Central memory CD8-positive, alpha-beta T cell (primary cell): ENCODE measurements at regions not wholly inside any gene's neighbourhood (a gene's known extent, or its start where the extent isn't known, plus 50 kb on each side); places are given as distances from the start of the nearest gene placed in this dataset.

Source experiments
- ATAC-seq: fragments of 150-1000 bp; cut with Tn5 transposase; replicated peaks from 2 replicates; pipeline ENCODE4 v1.10.0; 2022; ENCODE audit warnings: mild to moderate bottlenecking, moderate FRiP score, moderate number of reproducible peaks; ENCODE audit not compliant: poor library complexity, severe bottlenecking; ENCODE audit errors: extremely low read depth
- DNase-seq, 2 donors: peaks; one replicate each; pipeline ENCODE4 v3.0.0; 2021; ENCODE audit warnings: low spot score in 2 of 2
- H3K27ac Mint-ChIP-seq: one replicate; pipeline ENCODE4 v1.8.0; 2022; ENCODE audit warnings: low read depth, mild to moderate bottlenecking, moderate library complexity, mixed read lengths
- H3K27me3 Mint-ChIP-seq: one replicate; pipeline ENCODE4 v1.8.0; 2022; ENCODE audit warnings: mixed read lengths
- H3K36me3 Mint-ChIP-seq: one replicate; pipeline ENCODE4 v1.8.0; 2022; ENCODE audit warnings: mild to moderate bottlenecking, moderate library complexity, mixed read lengths; ENCODE audit not compliant: insufficient read depth
- H3K4me1 Mint-ChIP-seq: one replicate; pipeline ENCODE4 v1.8.0; 2022; ENCODE audit warnings: mixed read lengths
- H3K4me3 Mint-ChIP-seq: one replicate; pipeline ENCODE4 v1.8.0; 2022; ENCODE audit warnings: mild to moderate bottlenecking, moderate library complexity, mixed read lengths
- H3K9me3 Mint-ChIP-seq: one replicate; pipeline ENCODE4 v1.8.0; 2022; ENCODE audit warnings: mixed read lengths

DNA sequence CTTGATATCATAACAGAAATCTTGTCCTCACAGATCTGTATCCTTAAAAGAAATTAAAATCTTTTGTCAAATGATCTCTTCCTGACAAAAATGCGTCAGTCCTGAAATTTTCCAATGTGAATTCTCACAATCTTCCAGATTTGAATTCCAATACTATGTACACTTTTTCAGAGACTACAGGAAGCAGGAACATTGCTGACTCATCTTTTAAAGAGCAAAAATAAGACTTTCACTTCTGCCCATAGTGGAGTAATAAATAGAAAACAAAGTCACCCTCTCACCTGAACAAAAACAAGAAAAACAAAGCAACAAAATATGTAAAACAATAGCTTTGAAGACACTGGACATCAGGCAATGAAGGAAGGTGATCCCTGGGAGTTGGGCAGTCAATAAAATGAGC lies 167.0 kb upstream of the IPO5 start:
- Mint-ChIP-seq H3K9me3 (peaks cover under 1% of the 10 kb centered on the region), H3K4me3 (no peak overlapping the region), H3K27me3 (peaks cover 12% of the 10 kb centered on the region), H3K27ac (no peak overlapping the region), H3K36me3 (peaks cover 2% of the 10 kb centered on the region), H3K4me1 (no peaks in the 10 kb centered on the region)
- ATAC-seq (no peak), DNase-seq (no peak)

- Mint-ChIP-seq H3K27ac (no peak overlapping the region), H3K4me1 (no peaks in the 10 kb centered on the region), H3K9me3 (peaks cover 23% of the 10 kb centered on the region), H3K4me3 (no peak overlapping the region), H3K36me3 (no peaks in the 10 kb centered on the region), H3K27me3 (no peaks in the 10 kb centered on the region)
- ATAC-seq (no peak), DNase-seq (no peak)
Measured at GRCh38 chr13:97797553-97797952, 155.9 kb upstream of the IPO5 start.

GRCh38 chr13:97798171-97798821 lies 155.2 kb upstream of the IPO5 start:
- peaks cover 4% of the 10 kb centered on the region for H3K27me3 Mint-ChIP-seq
- H3K4me3 Mint-ChIP-seq = no peak overlapping the region
- no peak overlapping the region for H3K27ac Mint-ChIP-seq
- H3K36me3 Mint-ChIP-seq = no peaks in the 10 kb centered on the region
- peaks cover 19% of the 10 kb centered on the region for H3K9me3 Mint-ChIP-seq
- ATAC-seq = no peak
- DNase-seq = no peak
- H3K4me1 Mint-ChIP-seq = no peaks in the 10 kb centered on the region

DNA sequence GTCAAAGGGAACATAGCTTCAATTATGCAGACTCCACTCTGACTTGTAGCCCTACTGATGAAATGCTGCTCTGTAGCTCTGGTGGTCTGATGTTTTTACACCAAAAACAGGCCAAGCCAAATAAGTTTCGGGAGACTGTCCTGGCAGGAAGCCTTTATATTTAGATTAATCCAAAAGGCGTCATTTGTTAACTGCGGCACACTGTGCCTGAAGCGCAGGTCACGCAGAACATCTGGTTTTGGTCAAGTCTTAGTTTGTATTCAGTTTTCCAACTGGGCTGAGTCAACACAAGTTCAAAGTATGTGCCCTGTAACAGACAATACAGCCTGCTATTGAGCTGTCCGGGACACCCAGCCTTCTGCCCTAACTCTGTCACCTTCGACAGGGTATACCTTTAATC lies 154.6 kb upstream of the IPO5 start:
- H3K4me1 Mint-ChIP-seq = no peaks in the 10 kb centered on the region
- no peak overlapping the region for H3K4me3 Mint-ChIP-seq
- DNase-seq (no peak), ATAC-seq (no peak)
- peaks cover 17% of the 10 kb centered on the region for H3K9me3 Mint-ChIP-seq
- H3K36me3 Mint-ChIP-seq = no peaks in the 10 kb centered on the region
- no peak overlapping the region for H3K27ac Mint-ChIP-seq
- H3K27me3 Mint-ChIP-seq = peaks cover 9% of the 10 kb centered on the region

- Mint-ChIP-seq H3K4me3 (no peak overlapping the region), H3K27me3 (peaks cover 37% of the 10 kb centered on the region), H3K4me1 (no peaks in the 10 kb centered on the region), H3K27ac (no peak overlapping the region), H3K9me3 (no peaks in the 10 kb centered on the region), H3K36me3 (no peaks in the 10 kb centered on the region)
- DNase-seq (no peak), ATAC-seq (no peak)
Measured at GRCh38 chr13:97802213-97802612, 151.3 kb upstream of the IPO5 start.

- H3K4me3 Mint-ChIP-seq = no peak overlapping the region
- DNase-seq (no peak), ATAC-seq (no peak)
- no peaks in the 10 kb centered on the region for H3K36me3 Mint-ChIP-seq
- H3K27ac Mint-ChIP-seq = no peak overlapping the region
- no peaks in the 10 kb centered on the region for H3K4me1 Mint-ChIP-seq
- H3K27me3 Mint-ChIP-seq = peaks cover 50% of the 10 kb centered on the region
- no peaks in the 10 kb centered on the region for H3K9me3 Mint-ChIP-seq
Measured at GRCh38 chr13:97809576-97809975, 143.9 kb upstream of the IPO5 start.

DNA sequence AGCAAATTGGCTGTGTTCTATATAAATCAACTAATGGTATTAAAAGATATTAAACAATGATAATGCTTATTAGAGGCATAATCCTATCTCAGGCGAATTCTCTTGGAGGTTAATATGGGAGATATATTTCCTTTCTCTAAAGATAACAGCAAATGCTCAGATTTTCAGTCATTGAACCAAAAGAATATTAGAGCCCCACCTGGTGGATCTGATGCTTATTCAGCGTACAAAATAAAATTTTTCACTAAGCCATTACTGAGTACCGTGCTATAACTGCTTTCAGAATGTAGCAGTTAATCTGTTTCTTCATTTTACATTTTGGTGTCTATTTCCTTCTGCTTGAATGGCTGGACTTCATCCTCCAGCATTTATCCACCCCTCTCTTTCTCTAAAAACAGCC lies 143.3 kb upstream of the IPO5 start:
- Mint-ChIP-seq H3K4me1 (no peaks in the 10 kb centered on the region), H3K36me3 (no peaks in the 10 kb centered on the region), H3K27ac (no peak overlapping the region), H3K4me3 (no peak overlapping the region), H3K27me3 (peaks cover 44% of the 10 kb centered on the region), H3K9me3 (no peaks in the 10 kb centered on the region)
- no peak for DNase-seq
- no peak for ATAC-seq

DNA sequence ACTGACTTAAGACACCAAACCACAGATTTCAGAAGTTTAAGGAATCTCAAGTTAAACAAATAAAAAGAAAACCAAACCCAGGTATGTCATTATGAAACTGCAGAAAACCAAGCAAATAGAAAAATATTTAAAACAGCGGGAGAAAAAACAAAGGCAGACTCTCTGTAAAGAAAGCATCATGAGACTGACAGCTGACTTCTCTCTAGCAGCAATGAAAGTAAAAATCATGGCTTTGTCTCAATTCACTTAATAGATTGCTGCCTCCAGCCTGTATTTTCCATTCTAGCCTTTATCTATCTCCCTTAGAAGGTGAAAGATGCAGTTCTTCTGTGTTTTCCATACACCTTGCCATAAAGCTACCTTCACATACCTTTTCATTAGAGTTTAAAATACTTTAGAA lies 131.1 kb upstream of the IPO5 start:
- no peaks in the 10 kb centered on the region for H3K4me1 Mint-ChIP-seq
- peaks cover 2% of the 10 kb centered on the region for H3K36me3 Mint-ChIP-seq
- no peaks in the 10 kb centered on the region for H3K9me3 Mint-ChIP-seq
- DNase-seq (no peak), ATAC-seq (no peak)
- H3K4me3 Mint-ChIP-seq = no peak overlapping the region
- H3K27ac Mint-ChIP-seq = no peak overlapping the region
- H3K27me3 Mint-ChIP-seq = peaks cover 26% of the 10 kb centered on the region

GRCh38 chr13:97826421-97827012 lies 127.0 kb upstream of the IPO5 start:
- Mint-ChIP-seq H3K9me3 (no peaks in the 10 kb centered on the region), H3K27ac (no peak overlapping the region), H3K4me3 (no peak overlapping the region), H3K27me3 (peaks cover 15% of the 10 kb centered on the region), H3K36me3 (no peaks in the 10 kb centered on the region), H3K4me1 (no peaks in the 10 kb centered on the region)
- no peak for ATAC-seq
- no peak for DNase-seq

GRCh38 chr13:97834250-97834649 lies 119.2 kb upstream of the IPO5 start:
- Mint-ChIP-seq H3K9me3 (no peaks in the 10 kb centered on the region), H3K4me1 (no peaks in the 10 kb centered on the region), H3K4me3 (no peak overlapping the region), H3K27me3 (peaks cover 9% of the 10 kb centered on the region), H3K27ac (no peak overlapping the region), H3K36me3 (no peaks in the 10 kb centered on the region)
- DNase-seq (no peak), ATAC-seq (no peak)

DNA sequence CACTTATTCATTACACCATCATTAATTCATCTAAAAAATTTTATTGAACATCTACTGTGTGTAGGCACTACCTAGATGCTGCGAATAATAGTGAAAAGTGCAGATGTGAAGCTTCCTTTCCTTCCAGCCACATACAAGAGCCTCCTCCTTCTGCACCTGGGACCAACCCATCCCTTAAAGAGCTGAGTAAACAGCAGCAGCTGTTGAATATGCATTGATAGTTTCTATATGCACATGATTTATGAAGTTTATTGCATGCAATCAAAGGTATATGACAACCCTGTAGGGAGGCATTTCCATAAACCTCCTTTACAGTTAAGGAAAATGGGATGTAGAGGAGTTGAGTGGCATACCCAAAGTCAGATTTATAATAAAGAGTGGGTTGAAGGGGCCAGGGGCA lies 110.3 kb upstream of the IPO5 start:
- Mint-ChIP-seq H3K4me3 (no peak overlapping the region), H3K9me3 (no peaks in the 10 kb centered on the region), H3K36me3 (no peaks in the 10 kb centered on the region), H3K4me1 (no peaks in the 10 kb centered on the region), H3K27me3 (peaks cover 61% of the 10 kb centered on the region), H3K27ac (no peak overlapping the region)
- DNase-seq = no peak
- no peak for ATAC-seq

DNA sequence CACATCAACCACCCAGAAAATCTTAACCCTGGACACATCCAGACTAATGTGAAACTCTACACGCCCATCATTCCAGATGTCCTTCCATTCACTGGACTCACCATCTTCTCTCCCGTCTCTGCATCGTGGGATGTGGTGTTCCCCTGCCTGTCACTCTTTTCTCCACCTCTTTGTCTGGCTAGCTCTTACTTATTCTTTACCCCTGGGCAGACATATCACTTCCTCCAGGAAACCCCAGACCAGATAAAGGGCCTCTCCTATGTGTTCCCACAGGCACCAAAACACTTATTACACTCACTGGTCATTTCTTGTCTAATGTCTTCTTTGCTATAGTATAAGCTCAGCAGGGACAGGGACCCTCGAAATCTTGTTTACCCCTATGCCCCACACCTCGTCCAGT lies 109.3 kb upstream of the IPO5 start:
- no peaks in the 10 kb centered on the region for H3K4me1 Mint-ChIP-seq
- no peak for DNase-seq
- no peak overlapping the region for H3K4me3 Mint-ChIP-seq
- no peak overlapping the region for H3K27ac Mint-ChIP-seq
- peaks cover 57% of the 10 kb centered on the region for H3K27me3 Mint-ChIP-seq
- ATAC-seq = no peak
- H3K36me3 Mint-ChIP-seq = no peaks in the 10 kb centered on the region
- H3K9me3 Mint-ChIP-seq = no peaks in the 10 kb centered on the region

GRCh38 chr13:97848886-97849285 lies 104.6 kb upstream of the IPO5 start:
- peaks cover 23% of the 10 kb centered on the region for H3K27me3 Mint-ChIP-seq

More at GRCh38 chr13:97848886-97849285, 104.6 kb upstream of the IPO5 start:
- no peak overlapping the region for H3K4me3 Mint-ChIP-seq
- DNase-seq (no peak), ATAC-seq (no peak)
- H3K9me3 Mint-ChIP-seq = no peaks in the 10 kb centered on the region
- no peaks in the 10 kb centered on the region for H3K36me3 Mint-ChIP-seq
- H3K27ac Mint-ChIP-seq = no peak overlapping the region
- no peaks in the 10 kb centered on the region for H3K4me1 Mint-ChIP-seq
